Liver (tissue), 8 donors: ENCODE measurements at regions not wholly inside any gene's neighbourhood (a gene's known extent, or its start where the extent isn't known, plus 50 kb on each side); places are given as distances from the start of the nearest gene placed in this dataset.

Experiments
- DNase-seq: peaks from one replicate; pipeline ENCODE4 v3.0.0-alpha.2; 2017; ENCODE audit warnings: low spot score
- H3K27ac ChIP-seq, 2 donors: one replicate each; pipeline ENCODE4 v1.7.0; 2013; ENCODE audit warnings: inconsistent platforms in 2 of 2, low read length in 2 of 2, control low read depth in 1 of 2, low read depth in 1 of 2, mild to moderate bottlenecking in 1 of 2
- H3K27me3 ChIP-seq, 4 donors: one replicate each; pipeline versions ENCODE4 v1.6.1 to v1.7.0; 2013; ENCODE audit warnings: low read length in 3 of 4, inconsistent platforms in 1 of 4, mild to moderate bottlenecking in 1 of 4, moderate library complexity in 1 of 4; ENCODE audit not compliant: control insufficient read depth in 4 of 4, insufficient read depth in 4 of 4
- H3K36me3 ChIP-seq, 4 donors: one replicate each; pipeline versions ENCODE4 v1.6.1 to v1.7.0; 2013; ENCODE audit warnings: low read length in 3 of 4, mild to moderate bottlenecking in 3 of 4, low read depth in 1 of 4, moderate library complexity in 1 of 4; ENCODE audit not compliant: control insufficient read depth in 4 of 4, insufficient read depth in 3 of 4
- H3K4me1 ChIP-seq, 4 donors: one replicate each; pipeline versions ENCODE4 v1.6.1 to v1.7.0; 2013; ENCODE audit warnings: low read length in 3 of 4, mild to moderate bottlenecking in 3 of 4, moderate library complexity in 1 of 4; ENCODE audit not compliant: control insufficient read depth in 4 of 4, insufficient read depth in 4 of 4
- H3K4me3 ChIP-seq, 3 donors: one replicate each; pipeline versions ENCODE4 v1.6.1 to v1.7.0; 2013; ENCODE audit warnings: low read length in 3 of 3, control low read depth in 1 of 3, low read depth in 1 of 3, mild to moderate bottlenecking in 1 of 3
- H3K9ac ChIP-seq, 2 donors: one replicate each; pipeline ENCODE4 v1.7.0; 2013; ENCODE audit warnings: low read length in 2 of 2, mild to moderate bottlenecking in 2 of 2, moderate library complexity in 2 of 2, control low read depth in 1 of 2, low read depth in 1 of 2
- H3K9me3 ChIP-seq, 4 donors: one replicate each; pipeline versions ENCODE4 v1.6.1 to v1.7.0; 2013; ENCODE audit warnings: low read length in 3 of 4; ENCODE audit not compliant: control insufficient read depth in 4 of 4
- EGR1 ChIP-seq, 2 donors: IDR thresholded peaks; 2 replicates each; pipeline ENCODE4 v1.6.1; 2016 to 2018; ENCODE audit warnings: antibody characterized with exemption in 2 of 2, low read depth in 2 of 2
- FOXA1 ChIP-seq: IDR thresholded peaks from 2 replicates; pipeline ENCODE4 v1.6.1; 2016; ENCODE audit warnings: antibody characterized with exemption
- FOXA2 ChIP-seq: IDR thresholded peaks from 2 replicates; pipeline ENCODE4 v1.6.1; 2016; ENCODE audit warnings: antibody characterized with exemption
- GABPA ChIP-seq, 2 donors: IDR thresholded peaks in 1 of 2; conservative IDR thresholded peaks in 1 of 2; 2 replicates each; pipeline ENCODE4 v1.6.1; 2016; ENCODE audit warnings: antibody characterized with exemption in 2 of 2, mild to moderate bottlenecking in 1 of 2, moderate library complexity in 1 of 2
- HNF4A ChIP-seq, 2 donors: conservative IDR thresholded peaks; 2 replicates each; pipeline ENCODE4 v1.6.1; 2016; ENCODE audit warnings: antibody characterized with exemption in 2 of 2, mild to moderate bottlenecking in 2 of 2
- HNF4G ChIP-seq: IDR thresholded peaks from 2 replicates; pipeline ENCODE4 v1.6.1; 2016; ENCODE audit warnings: antibody characterized with exemption
- JUND ChIP-seq, 2 donors: IDR thresholded peaks; 2 replicates each; pipeline ENCODE4 v1.6.1; 2016; ENCODE audit warnings: antibody characterized with exemption in 2 of 2
- NR2F2 ChIP-seq: IDR thresholded peaks from 2 replicates; pipeline ENCODE4 v1.6.1; 2016; ENCODE audit warnings: antibody characterized with exemption
- RXRA ChIP-seq, 2 donors: IDR thresholded peaks; 2 replicates each; pipeline ENCODE4 v1.6.1; 2017 to 2018; ENCODE audit warnings: antibody characterized with exemption in 2 of 2, mild to moderate bottlenecking in 1 of 2
- SP1 ChIP-seq: IDR thresholded peaks from 2 replicates; pipeline ENCODE4 v1.6.1; 2018; ENCODE audit warnings: antibody characterized with exemption, mild to moderate bottlenecking
- TAF1 ChIP-seq: conservative IDR thresholded peaks from 2 replicates; pipeline ENCODE4 v1.6.1; 2016; ENCODE audit warnings: antibody characterized with exemption, mild to moderate bottlenecking
- YY1 ChIP-seq: IDR thresholded peaks from 2 replicates; pipeline ENCODE4 v1.6.1; 2016; ENCODE audit warnings: antibody characterized with exemption, mild to moderate bottlenecking
- WGBS: extraction: QIAGEN DNeasy Blood & Tissue Kit; methylation state at CpG from one replicate; pipeline ENCODE4 v1.1.7; 2013; 5-methylcytosine and 5-hydroxymethylcytosine counted together
- TF ChIP-seq, protein P1 (sequence below): IDR thresholded peaks from 2 replicates; pipeline ENCODE4 v1.6.1; 2016; ENCODE audit warnings: antibody characterized with exemption
- TF ChIP-seq, protein P2 (sequence below): IDR thresholded peaks from 2 replicates; pipeline ENCODE4 v1.6.1; 2016; ENCODE audit warnings: antibody characterized with exemption
- TF ChIP-seq, protein P3 (sequence below): IDR thresholded peaks from 2 replicates; pipeline ENCODE4 v1.6.1; 2016; ENCODE audit warnings: antibody characterized with exemption, mild to moderate bottlenecking
- TF ChIP-seq, protein P4 (sequence below): fragments of 150-350 bp; IDR thresholded peaks from 2 replicates; pipeline ENCODE4 v1.5.1; 2017; ENCODE audit warnings: improper control_type of control experiment, low read depth, low read length; ENCODE audit not compliant: missing input control
- TF ChIP-seq, protein P5 (sequence below): IDR thresholded peaks from 2 replicates; pipeline ENCODE4 v1.6.1; 2016; ENCODE audit warnings: antibody characterized with exemption
- donor health status: healthy.
- donor health status: healthy.
- donor health status: healthy.
- donor health status: healthy.
- donor health status: healthy.

DNA sequence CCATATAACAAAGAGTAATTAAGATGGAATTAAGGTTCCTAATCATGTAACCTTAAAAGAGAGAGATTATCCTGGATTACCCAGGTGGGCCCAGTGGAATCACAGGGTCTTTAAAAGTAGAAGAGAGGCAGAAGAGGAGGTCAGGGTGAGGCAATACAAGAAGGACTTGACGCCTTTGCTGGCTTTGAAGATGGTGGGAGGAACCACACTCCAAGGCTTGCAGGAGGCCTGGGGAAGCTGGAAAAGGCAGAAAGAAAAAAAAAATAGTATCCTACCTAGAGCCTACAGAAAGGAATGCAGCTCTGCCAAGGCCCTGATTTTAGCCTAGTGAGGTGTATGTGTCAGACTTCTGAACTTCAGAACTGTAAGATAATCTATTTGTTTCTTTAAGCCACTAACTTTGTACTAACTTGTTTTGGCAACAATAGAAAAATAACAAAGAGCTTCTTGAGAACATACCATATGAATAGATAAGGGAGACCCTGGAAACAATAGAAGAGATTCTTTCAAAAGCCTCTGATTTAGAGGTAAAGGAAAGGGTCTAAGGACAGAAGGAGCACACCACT, 229.9 kb upstream of the TTC29 start:
- no peak overlapping the region for H3K9ac ChIP-seq
- H3K27me3 ChIP-seq = no peaks in the 10 kb centered on the region
- no peaks in the 10 kb centered on the region for H3K4me1 ChIP-seq
- no peak overlapping the region for H3K4me3 ChIP-seq
- no peaks in the 10 kb centered on the region for H3K9me3 ChIP-seq
- 92% methylated on average over 1 of the region's 1 CpG for WGBS
- no peak overlapping the region for H3K27ac ChIP-seq
- no peak for DNase-seq
- TF ChIP-seq HNF4G = no peak
- TF ChIP-seq, protein P1, sequence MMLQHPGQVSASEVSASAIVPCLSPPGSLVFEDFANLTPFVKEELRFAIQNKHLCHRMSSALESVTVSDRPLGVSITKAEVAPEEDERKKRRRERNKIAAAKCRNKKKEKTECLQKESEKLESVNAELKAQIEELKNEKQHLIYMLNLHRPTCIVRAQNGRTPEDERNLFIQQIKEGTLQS = no peak
- no peak for TF ChIP-seq FOXA1
- TF ChIP-seq RXRA (IDR thresholded peaks at IDR 0.05) = no peak
- no peak for TF ChIP-seq FOXA2
- TF ChIP-seq, protein P2, sequence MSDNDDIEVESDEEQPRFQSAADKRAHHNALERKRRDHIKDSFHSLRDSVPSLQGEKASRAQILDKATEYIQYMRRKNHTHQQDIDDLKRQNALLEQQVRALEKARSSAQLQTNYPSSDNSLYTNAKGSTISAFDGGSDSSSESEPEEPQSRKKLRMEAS = no peak
- TF ChIP-seq, protein P3, sequence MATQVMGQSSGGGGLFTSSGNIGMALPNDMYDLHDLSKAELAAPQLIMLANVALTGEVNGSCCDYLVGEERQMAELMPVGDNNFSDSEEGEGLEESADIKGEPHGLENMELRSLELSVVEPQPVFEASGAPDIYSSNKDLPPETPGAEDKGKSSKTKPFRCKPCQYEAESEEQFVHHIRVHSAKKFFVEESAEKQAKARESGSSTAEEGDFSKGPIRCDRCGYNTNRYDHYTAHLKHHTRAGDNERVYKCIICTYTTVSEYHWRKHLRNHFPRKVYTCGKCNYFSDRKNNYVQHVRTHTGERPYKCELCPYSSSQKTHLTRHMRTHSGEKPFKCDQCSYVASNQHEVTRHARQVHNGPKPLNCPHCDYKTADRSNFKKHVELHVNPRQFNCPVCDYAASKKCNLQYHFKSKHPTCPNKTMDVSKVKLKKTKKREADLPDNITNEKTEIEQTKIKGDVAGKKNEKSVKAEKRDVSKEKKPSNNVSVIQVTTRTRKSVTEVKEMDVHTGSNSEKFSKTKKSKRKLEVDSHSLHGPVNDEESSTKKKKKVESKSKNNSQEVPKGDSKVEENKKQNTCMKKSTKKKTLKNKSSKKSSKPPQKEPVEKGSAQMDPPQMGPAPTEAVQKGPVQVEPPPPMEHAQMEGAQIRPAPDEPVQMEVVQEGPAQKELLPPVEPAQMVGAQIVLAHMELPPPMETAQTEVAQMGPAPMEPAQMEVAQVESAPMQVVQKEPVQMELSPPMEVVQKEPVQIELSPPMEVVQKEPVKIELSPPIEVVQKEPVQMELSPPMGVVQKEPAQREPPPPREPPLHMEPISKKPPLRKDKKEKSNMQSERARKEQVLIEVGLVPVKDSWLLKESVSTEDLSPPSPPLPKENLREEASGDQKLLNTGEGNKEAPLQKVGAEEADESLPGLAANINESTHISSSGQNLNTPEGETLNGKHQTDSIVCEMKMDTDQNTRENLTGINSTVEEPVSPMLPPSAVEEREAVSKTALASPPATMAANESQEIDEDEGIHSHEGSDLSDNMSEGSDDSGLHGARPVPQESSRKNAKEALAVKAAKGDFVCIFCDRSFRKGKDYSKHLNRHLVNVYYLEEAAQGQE = no peak
- no peaks in the 10 kb centered on the region for H3K36me3 ChIP-seq

DNA sequence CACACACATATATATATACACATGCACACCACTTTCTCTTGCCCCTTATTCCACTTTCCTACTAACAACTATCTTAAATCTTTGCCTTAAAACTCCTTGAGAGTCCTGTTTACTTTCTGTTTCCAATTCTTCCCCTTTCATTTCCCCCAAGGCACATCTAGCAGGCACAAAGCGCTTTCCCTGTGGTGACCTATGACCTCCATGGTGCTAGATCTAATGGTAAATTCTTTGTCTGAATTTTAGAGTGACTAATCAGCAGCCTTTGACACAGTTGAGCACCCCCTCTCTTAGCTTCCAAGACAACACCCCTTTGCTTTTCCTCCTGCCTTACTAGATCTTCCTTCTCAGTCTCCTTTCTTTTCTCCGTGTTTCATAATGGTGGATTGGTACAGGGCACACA, 236.4 kb upstream of the TTC29 start:
- Histone ChIP-seq H3K9ac (no peak overlapping the region), H3K27ac (no peak overlapping the region), H3K4me1 (no peaks in the 10 kb centered on the region), H3K4me3 (no peak overlapping the region), H3K36me3 (no peaks in the 10 kb centered on the region), H3K9me3 (no peaks in the 10 kb centered on the region), H3K27me3 (no peaks in the 10 kb centered on the region)
- TF ChIP-seq RXRA (IDR thresholded peaks at IDR 0.05) (no peak), NR2F2 (no peak), YY1 (no peak), FOXA1 (no peak), GABPA (IDR thresholded peaks at IDR 0.05 in 1 of 2, conservative IDR thresholded peaks at IDR 0.05 in 1 of 2) (no peak), TAF1 (no peak), HNF4A (conservative IDR thresholded peaks at IDR 0.05) (no peak), SP1 (no peak), EGR1 (IDR thresholded peaks at IDR 0.05; ENCODE audit: low read depth in 2 of 2) (no peak), JUND (IDR thresholded peaks at IDR 0.05) (no peak)
- TF ChIP-seq, protein P4, sequence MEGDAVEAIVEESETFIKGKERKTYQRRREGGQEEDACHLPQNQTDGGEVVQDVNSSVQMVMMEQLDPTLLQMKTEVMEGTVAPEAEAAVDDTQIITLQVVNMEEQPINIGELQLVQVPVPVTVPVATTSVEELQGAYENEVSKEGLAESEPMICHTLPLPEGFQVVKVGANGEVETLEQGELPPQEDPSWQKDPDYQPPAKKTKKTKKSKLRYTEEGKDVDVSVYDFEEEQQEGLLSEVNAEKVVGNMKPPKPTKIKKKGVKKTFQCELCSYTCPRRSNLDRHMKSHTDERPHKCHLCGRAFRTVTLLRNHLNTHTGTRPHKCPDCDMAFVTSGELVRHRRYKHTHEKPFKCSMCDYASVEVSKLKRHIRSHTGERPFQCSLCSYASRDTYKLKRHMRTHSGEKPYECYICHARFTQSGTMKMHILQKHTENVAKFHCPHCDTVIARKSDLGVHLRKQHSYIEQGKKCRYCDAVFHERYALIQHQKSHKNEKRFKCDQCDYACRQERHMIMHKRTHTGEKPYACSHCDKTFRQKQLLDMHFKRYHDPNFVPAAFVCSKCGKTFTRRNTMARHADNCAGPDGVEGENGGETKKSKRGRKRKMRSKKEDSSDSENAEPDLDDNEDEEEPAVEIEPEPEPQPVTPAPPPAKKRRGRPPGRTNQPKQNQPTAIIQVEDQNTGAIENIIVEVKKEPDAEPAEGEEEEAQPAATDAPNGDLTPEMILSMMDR = no peak
- TF ChIP-seq, protein P5, sequence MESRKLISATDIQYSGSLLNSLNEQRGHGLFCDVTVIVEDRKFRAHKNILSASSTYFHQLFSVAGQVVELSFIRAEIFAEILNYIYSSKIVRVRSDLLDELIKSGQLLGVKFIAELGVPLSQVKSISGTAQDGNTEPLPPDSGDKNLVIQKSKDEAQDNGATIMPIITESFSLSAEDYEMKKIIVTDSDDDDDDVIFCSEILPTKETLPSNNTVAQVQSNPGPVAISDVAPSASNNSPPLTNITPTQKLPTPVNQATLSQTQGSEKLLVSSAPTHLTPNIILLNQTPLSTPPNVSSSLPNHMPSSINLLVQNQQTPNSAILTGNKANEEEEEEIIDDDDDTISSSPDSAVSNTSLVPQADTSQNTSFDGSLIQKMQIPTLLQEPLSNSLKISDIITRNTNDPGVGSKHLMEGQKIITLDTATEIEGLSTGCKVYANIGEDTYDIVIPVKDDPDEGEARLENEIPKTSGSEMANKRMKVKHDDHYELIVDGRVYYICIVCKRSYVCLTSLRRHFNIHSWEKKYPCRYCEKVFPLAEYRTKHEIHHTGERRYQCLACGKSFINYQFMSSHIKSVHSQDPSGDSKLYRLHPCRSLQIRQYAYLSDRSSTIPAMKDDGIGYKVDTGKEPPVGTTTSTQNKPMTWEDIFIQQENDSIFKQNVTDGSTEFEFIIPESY = no peak
- TF ChIP-seq, protein P1 = no peak
- 81% methylated on average over 2 of the region's 2 CpGs for WGBS
- no peak for DNase-seq
